ENCODE measurements at regions not wholly inside any gene's neighbourhood (a gene's known extent, or its start where the extent isn't known, plus 50 kb on each side); places are given as distances from the start of the nearest gene placed in this dataset.
"Not testable (repeated sequence)": the region's sequence is repeated elsewhere in the genome, so short reads cannot be mapped to it uniquely, and the experiment has no call there.

- Mint-ChIP-seq H3K4me1 (ENCODE audit: low read depth) (no peaks in the 10 kb centered on the region), H3K27me3 (ENCODE audit: low read depth) (no peaks in the 10 kb centered on the region), H3K27ac (no peak overlapping the region), H3K9me3 (ENCODE audit: insufficient read depth) (peaks cover 18% of the 10 kb centered on the region), H3K4me3 (no peak overlapping the region), H3K36me3 (ENCODE audit: low read depth) (peaks cover 22% of the 10 kb centered on the region)
- CTCF ChIA-PET, result no interaction called here
- ATAC-seq, result no peak
- no peak for DNase-seq
- POLR2A ChIA-PET, result no interaction called here
Measured at GRCh38 chr5:40346901-40347300, 332.8 kb upstream of the PTGER4 start.

- POLR2A ChIA-PET; H3K36me3 Mint-ChIP-seq (ENCODE audit: low read depth); H3K27me3 Mint-ChIP-seq (ENCODE audit: low read depth); H3K4me3 Mint-ChIP-seq; ATAC-seq; DNase-seq; H3K9me3 Mint-ChIP-seq (ENCODE audit: insufficient read depth): not testable (repeated sequence)
- Mint-ChIP-seq H3K27ac (peak overlapping the region; percentile 28), H3K4me1 (ENCODE audit: low read depth) (peaks cover 22% of the 10 kb centered on the region)
- CTCF ChIA-PET, result interaction anchor here (1.2 to 1.4 kb wide), 2 partner anchors 11 to 18 kb away, joined by 3 read pairs; no protein-coding TSS in a partner anchor
Measured at GRCh38 chr5:40338434-40338833, 341.3 kb upstream of the PTGER4 start.

- Mint-ChIP-seq H3K4me1 (ENCODE audit: low read depth) (peaks cover 28% of the 10 kb centered on the region), H3K9me3 (ENCODE audit: insufficient read depth) (peaks cover 9% of the 10 kb centered on the region), H3K27ac (no peak overlapping the region), H3K36me3 (ENCODE audit: low read depth) (peaks cover 6% of the 10 kb centered on the region), H3K27me3 (ENCODE audit: low read depth) (no peaks in the 10 kb centered on the region), H3K4me3 (no peak overlapping the region)
- POLR2A ChIA-PET, result interaction anchor here (0.6 kb wide), 1 partner anchor 125 kb away, joined by 3 read pairs; no protein-coding TSS in a partner anchor
- ATAC-seq (no peak), DNase-seq (no peak)
- CTCF ChIA-PET, result interaction anchor here (1.5 to 1.6 kb wide), 2 partner anchors 50 to 235 kb away, joined by 3 read pairs; no protein-coding TSS in a partner anchor
Measured at GRCh38 chr5:40334242-40334635, 345.5 kb upstream of the PTGER4 start.

GRCh38 chr5:40333459-40334241 lies 346.1 kb upstream of the PTGER4 start:
- peaks cover 9% of the 10 kb centered on the region for H3K9me3 Mint-ChIP-seq (ENCODE audit: insufficient read depth)
- H3K27ac Mint-ChIP-seq, result no peak overlapping the region
- H3K4me1 Mint-ChIP-seq (ENCODE audit: low read depth), result peaks cover 25% of the 10 kb centered on the region
- ChIA-PET POLR2A (interaction anchor here (0.7 kb wide), 1 partner anchor 77 kb away, joined by 3 read pairs; no protein-coding TSS in a partner anchor), CTCF (interaction anchor here (0.9 to 1.6 kb wide), 3 partner anchors 51 to 347 kb away, joined by 3 read pairs; no protein-coding TSS in a partner anchor)
- no peak overlapping the region for H3K4me3 Mint-ChIP-seq
- ATAC-seq (no peak), DNase-seq (no peak)
- peaks cover 6% of the 10 kb centered on the region for H3K36me3 Mint-ChIP-seq (ENCODE audit: low read depth)
- H3K27me3 Mint-ChIP-seq (ENCODE audit: low read depth), result no peaks in the 10 kb centered on the region

GRCh38 chr5:40332970-40333369 lies 346.7 kb upstream of the PTGER4 start:
- ATAC-seq (no peak), DNase-seq (no peak)
- Mint-ChIP-seq H3K27me3 (ENCODE audit: low read depth) (no peaks in the 10 kb centered on the region), H3K4me3 (no peak overlapping the region), H3K27ac (no peak overlapping the region), H3K9me3 (ENCODE audit: insufficient read depth) (peaks cover 9% of the 10 kb centered on the region), H3K4me1 (ENCODE audit: low read depth) (peaks cover 18% of the 10 kb centered on the region), H3K36me3 (ENCODE audit: low read depth) (peaks cover 6% of the 10 kb centered on the region)
- ChIA-PET CTCF (interaction anchor here (0.9 to 1.5 kb wide), 2 partner anchors 236 to 347 kb away, joined by 3 read pairs; no protein-coding TSS in a partner anchor), POLR2A (interaction anchor here (0.7 kb wide), 1 partner anchor 78 kb away, joined by 3 read pairs; no protein-coding TSS in a partner anchor)

GRCh38 chr5:40331616-40332015 lies 348.1 kb upstream of the PTGER4 start:
- no peak for ATAC-seq
- DNase-seq, result no peak
- Mint-ChIP-seq H3K4me3 (no peak overlapping the region), H3K27me3 (ENCODE audit: low read depth) (no peaks in the 10 kb centered on the region), H3K9me3 (ENCODE audit: insufficient read depth) (peaks cover 9% of the 10 kb centered on the region), H3K4me1 (ENCODE audit: low read depth) (peaks cover 8% of the 10 kb centered on the region), H3K36me3 (ENCODE audit: low read depth) (no peaks in the 10 kb centered on the region), H3K27ac (no peak overlapping the region)
- ChIA-PET CTCF (no interaction called here), POLR2A (no interaction called here)

GRCh38 chr5:40321514-40321913 lies 358.2 kb upstream of the PTGER4 start:
- Mint-ChIP-seq H3K27me3 (ENCODE audit: low read depth) (no peaks in the 10 kb centered on the region), H3K36me3 (ENCODE audit: low read depth) (no peaks in the 10 kb centered on the region), H3K4me3 (no peak overlapping the region), H3K27ac (no peak overlapping the region), H3K9me3 (ENCODE audit: insufficient read depth) (peaks cover 3% of the 10 kb centered on the region), H3K4me1 (ENCODE audit: low read depth) (peaks cover 7% of the 10 kb centered on the region)
- no peak for ATAC-seq
- DNase-seq, result no peak
- CTCF ChIA-PET, result interaction anchor here (1.9 kb wide), 1 partner anchor 10 kb away, joined by 4 read pairs; no protein-coding TSS in a partner anchor
- POLR2A ChIA-PET, result no interaction called here

- DNase-seq (no peak), ATAC-seq (no peak)
- ChIA-PET POLR2A (no interaction called here), CTCF (no interaction called here)
- no peaks in the 10 kb centered on the region for H3K27me3 Mint-ChIP-seq (ENCODE audit: low read depth)
- H3K27ac Mint-ChIP-seq, result no peak overlapping the region
- H3K4me1 Mint-ChIP-seq (ENCODE audit: low read depth), result no peaks in the 10 kb centered on the region
- H3K4me3 Mint-ChIP-seq, result no peak overlapping the region
- H3K9me3 Mint-ChIP-seq (ENCODE audit: insufficient read depth), result peaks cover 3% of the 10 kb centered on the region
- no peaks in the 10 kb centered on the region for H3K36me3 Mint-ChIP-seq (ENCODE audit: low read depth)
Measured at GRCh38 chr5:40318395-40318794, 361.3 kb upstream of the PTGER4 start.

GRCh38 chr5:40317023-40317422 lies 362.7 kb upstream of the PTGER4 start:
- no peak overlapping the region for H3K4me3 Mint-ChIP-seq
- no peaks in the 10 kb centered on the region for H3K27me3 Mint-ChIP-seq (ENCODE audit: low read depth)
- ATAC-seq (no peak), DNase-seq (no peak)
- H3K36me3 Mint-ChIP-seq (ENCODE audit: low read depth), result no peaks in the 10 kb centered on the region
- ChIA-PET POLR2A (no interaction called here), CTCF (no interaction called here)
- no peaks in the 10 kb centered on the region for H3K4me1 Mint-ChIP-seq (ENCODE audit: low read depth)
- H3K9me3 Mint-ChIP-seq (ENCODE audit: insufficient read depth), result no peaks in the 10 kb centered on the region
- H3K27ac Mint-ChIP-seq, result no peak overlapping the region

GRCh38 chr5:40315126-40315525 lies 364.6 kb upstream of the PTGER4 start:
- H3K36me3 Mint-ChIP-seq (ENCODE audit: low read depth), result no peaks in the 10 kb centered on the region
- no peaks in the 10 kb centered on the region for H3K4me1 Mint-ChIP-seq (ENCODE audit: low read depth)
- no peak for DNase-seq
- ChIA-PET POLR2A (no interaction called here), CTCF (no interaction called here)
- ATAC-seq, result no peak
- no peaks in the 10 kb centered on the region for H3K9me3 Mint-ChIP-seq (ENCODE audit: insufficient read depth)
- no peak overlapping the region for H3K27ac Mint-ChIP-seq
- H3K27me3 Mint-ChIP-seq (ENCODE audit: low read depth), result no peaks in the 10 kb centered on the region
- no peak overlapping the region for H3K4me3 Mint-ChIP-seq

- Mint-ChIP-seq H3K27ac (no peak overlapping the region), H3K27me3 (ENCODE audit: low read depth) (no peaks in the 10 kb centered on the region), H3K36me3 (ENCODE audit: low read depth) (no peaks in the 10 kb centered on the region), H3K4me3 (no peak overlapping the region), H3K9me3 (ENCODE audit: insufficient read depth) (no peaks in the 10 kb centered on the region), H3K4me1 (ENCODE audit: low read depth) (no peaks in the 10 kb centered on the region)
- DNase-seq (no peak), ATAC-seq (no peak)
- CTCF ChIA-PET, result no interaction called here
- POLR2A ChIA-PET, result no interaction called here
Measured at GRCh38 chr5:40314275-40314674, 365.4 kb upstream of the PTGER4 start.

GRCh38 chr5:40312205-40312604 lies 367.5 kb upstream of the PTGER4 start:
- H3K9me3 Mint-ChIP-seq (ENCODE audit: insufficient read depth), result no peaks in the 10 kb centered on the region
- H3K27ac Mint-ChIP-seq, result no peak overlapping the region
- ChIA-PET CTCF (interaction anchor here (1.3 kb wide), 1 partner anchor 10 kb away, joined by 4 read pairs; no protein-coding TSS in a partner anchor), POLR2A (no interaction called here)
- no peaks in the 10 kb centered on the region for H3K27me3 Mint-ChIP-seq (ENCODE audit: low read depth)
- no peak for ATAC-seq
- H3K36me3 Mint-ChIP-seq (ENCODE audit: low read depth), result no peaks in the 10 kb centered on the region
- DNase-seq, result no peak
- H3K4me1 Mint-ChIP-seq (ENCODE audit: low read depth), result peaks cover 5% of the 10 kb centered on the region
- H3K4me3 Mint-ChIP-seq, result no peak overlapping the region
